Suprapubic skin (tissue), 4 donors: ENCODE measurements at regions not wholly inside any gene's neighbourhood (a gene's known extent, or its start where the extent isn't known, plus 50 kb on each side); places are given as distances from the start of the nearest gene placed in this dataset.

Experiments
- CTCF ChIP-seq, 2 donors: fragments of 200-600 bp in 1 of 2; fragments of 450-650 bp in 1 of 2; sonication (generic) in 1 of 2; IDR thresholded peaks; one replicate each; pipeline ENCODE4 v1.5.1; 2016 to 2019; ENCODE audit warnings: antibody characterized with exemption in 2 of 2, mild to moderate bottlenecking in 1 of 2, moderate library complexity in 1 of 2
- POLR2A ChIP-seq, 2 donors: fragments of 450-650 bp; IDR thresholded peaks; one replicate each; pipeline ENCODE4 v1.6.1; 2017; ENCODE audit warnings: antibody characterized with exemption in 2 of 2, mild to moderate bottlenecking in 2 of 2, moderate library complexity in 2 of 2
- POLR2AphosphoS5 ChIP-seq, 3 donors: sonication (generic); formaldehyde crosslinking; IDR thresholded peaks; one replicate each; pipeline ENCODE4 v1.6.1; 2017; ENCODE audit warnings: antibody characterized with exemption in 3 of 3

GRCh38 chr5:6248132-6248531 is 130.2 kb downstream of the MED10 start:
- no peak for TF ChIP-seq CTCF (IDR thresholded peaks at IDR 0.05)
- TF ChIP-seq POLR2A (IDR thresholded peaks at IDR 0.05): no peak
- TF ChIP-seq POLR2AphosphoS5 (IDR thresholded peaks at IDR 0.05): no peak
